Upper lobe of left lung (tissue), 4 donors: ENCODE measurements at regions not wholly inside any gene's neighbourhood (a gene's known extent, or its start where the extent isn't known, plus 50 kb on each side); places are given as distances from the start of the nearest gene placed in this dataset.

Experiments
- CTCF ChIP-seq, 6 experiments: fragments of 450-650 bp in 4 of 6; fragments of 200-600 bp in 2 of 6; sonication (generic) in 2 of 6; IDR thresholded peaks; one replicate each; pipeline ENCODE4 v1.5.1; 2016 to 2019; ENCODE audit warnings: antibody characterized with exemption in 6 of 6
- EP300 ChIP-seq, 4 donors: sonication (generic); formaldehyde crosslinking; IDR thresholded peaks; one replicate each; pipeline ENCODE4 v1.5.1; 2017; ENCODE audit warnings: antibody characterized with exemption in 4 of 4, control low read depth in 2 of 4
- POLR2A ChIP-seq, 4 donors: fragments of 450-650 bp; IDR thresholded peaks; one replicate each; pipeline ENCODE4 v1.5.1; 2016 to 2017; ENCODE audit warnings: antibody characterized with exemption in 4 of 4, mild to moderate bottlenecking in 2 of 4

- no peak for TF ChIP-seq CTCF (IDR thresholded peaks at IDR 0.05)
- TF ChIP-seq POLR2A (IDR thresholded peaks at IDR 0.05) = no peak
- no peak for TF ChIP-seq EP300 (IDR thresholded peaks at IDR 0.05)
Measured at GRCh38 chr17:73974536-73974935, 228.9 kb upstream of the RPL38 start.
